CD14-positive monocyte (primary cell): ENCODE measurements at regions not wholly inside any gene's neighbourhood (a gene's known extent, or its start where the extent isn't known, plus 50 kb on each side); places are given as distances from the start of the nearest gene placed in this dataset.

Experiments used
- DNase-seq, 3 donors: peaks; one replicate each; pipeline ENCODE4 v3.0.0-alpha.2; 2011 to 2022
- H2AFZ ChIP-seq: 2 replicates; pipeline ENCODE4 v1.6.0; 2012; ENCODE audit warnings: mild to moderate bottlenecking, low read depth, low read length, inconsistent platforms; ENCODE audit not compliant: insufficient read depth, poor library complexity, severe bottlenecking
- H3K27ac ChIP-seq, 2 donors: 1 replicate in 1 of 2; 2 replicates in 1 of 2; pipeline ENCODE4 v1.5.1; 2012 to 2013; ENCODE audit warnings: low read length in 2 of 2, control low read depth in 1 of 2, inconsistent platforms in 1 of 2, low read depth in 1 of 2, mild to moderate bottlenecking in 1 of 2
- H3K27me3 ChIP-seq, 2 donors: one replicate each; pipeline versions ENCODE4 v1.6.0 to v1.6.1; 2011 to 2013; ENCODE audit warnings: low read length in 2 of 2; ENCODE audit not compliant: control insufficient read depth in 2 of 2, insufficient read depth in 2 of 2
- H3K36me3 ChIP-seq, 2 donors: replicated peaks in 1 of 2; 1 replicate in 1 of 2; 2 replicates in 1 of 2; pipeline versions ENCODE4 v1.5.1 to v1.6.1; 2012 to 2013; ENCODE audit warnings: low read length in 2 of 2, control low read depth in 1 of 2, inconsistent platforms in 1 of 2, mild to moderate bottlenecking in 1 of 2; ENCODE audit not compliant: insufficient read depth in 2 of 2, control insufficient read depth in 1 of 2
- H3K4me1 ChIP-seq, 2 donors: 1 replicate in 1 of 2; 2 replicates in 1 of 2; pipeline versions ENCODE4 v1.5.1 to v1.6.1; 2012 to 2013; ENCODE audit warnings: low read length in 2 of 2, control low read depth in 1 of 2, inconsistent platforms in 1 of 2, mild to moderate bottlenecking in 1 of 2, moderate library complexity in 1 of 2; ENCODE audit not compliant: insufficient read depth in 2 of 2, control insufficient read depth in 1 of 2
- H3K4me2 ChIP-seq: replicated peaks from 2 replicates; pipeline ENCODE3; 2012; ENCODE audit warnings: low read length, moderate library complexity, mild to moderate bottlenecking; ENCODE audit not compliant: poor library complexity, severe bottlenecking; ENCODE audit errors: extremely low read depth
- H3K4me3 ChIP-seq, 3 experiments: fragments of 200-600 bp in 1 of 3; sonication (generic) in 1 of 3; replicated peaks in 1 of 3; 1 replicate in 2 of 3; 2 replicates in 1 of 3; pipeline ENCODE4 v1.5.1; 2011 to 2013; ENCODE audit warnings: low read length in 3 of 3, mild to moderate bottlenecking in 3 of 3, control low read depth in 2 of 3, low read depth in 2 of 3, inconsistent platforms in 1 of 3, moderate library complexity in 1 of 3
- H3K79me2 ChIP-seq: 2 replicates; pipeline ENCODE4 v1.6.0; 2012; ENCODE audit warnings: mild to moderate bottlenecking, control low read depth, inconsistent platforms, low read length, moderate library complexity; ENCODE audit not compliant: insufficient read depth
- H3K9ac ChIP-seq: 2 replicates; pipeline ENCODE4 v1.6.0; 2017; ENCODE audit warnings: low read length, mild to moderate bottlenecking; ENCODE audit not compliant: insufficient read depth, poor library complexity, severe bottlenecking
- H3K9me3 ChIP-seq, 2 donors: replicated peaks in 1 of 2; 1 replicate in 1 of 2; 2 replicates in 1 of 2; pipeline versions ENCODE4 v1.5.1 to v1.6.1; 2012 to 2013; ENCODE audit warnings: low read length in 2 of 2, control low read depth in 1 of 2; ENCODE audit not compliant: control insufficient read depth in 1 of 2, insufficient read depth in 1 of 2
- H4K20me1 ChIP-seq: 2 replicates; pipeline ENCODE4 v1.6.0; 2012; ENCODE audit warnings: mild to moderate bottlenecking, low read length, control low read depth, moderate library complexity; ENCODE audit not compliant: insufficient read depth
- H3K27ac Mint-ChIP-seq, 7 donors: one replicate each; pipeline ENCODE4 v1.8.0; 2020; ENCODE audit warnings: mild to moderate bottlenecking in 7 of 7, mixed read lengths in 7 of 7, moderate library complexity in 6 of 7, inconsistent platforms in 2 of 7
- H3K27me3 Mint-ChIP-seq, 3 donors: one replicate each; pipeline ENCODE4 v1.8.0; 2021 to 2022; ENCODE audit warnings: low read depth in 3 of 3, mild to moderate bottlenecking in 3 of 3, mixed read lengths in 3 of 3, moderate library complexity in 3 of 3, inconsistent platforms in 1 of 3
- H3K36me3 Mint-ChIP-seq, 2 donors: one replicate each; pipeline ENCODE4 v1.8.0; 2020; ENCODE audit warnings: mixed read lengths in 2 of 2, inconsistent platforms in 1 of 2, mild to moderate bottlenecking in 1 of 2
- H3K4me1 Mint-ChIP-seq: one replicate; pipeline ENCODE4 v1.8.0; 2020; ENCODE audit warnings: mild to moderate bottlenecking, mixed read lengths
- H3K4me3 Mint-ChIP-seq, 2 donors: one replicate each; pipeline ENCODE4 v1.8.0; 2020; ENCODE audit warnings: mild to moderate bottlenecking in 2 of 2, mixed read lengths in 2 of 2, moderate library complexity in 1 of 2
- H3K9me3 Mint-ChIP-seq, 7 donors: one replicate each; pipeline ENCODE4 v1.8.0; 2020 to 2022; ENCODE audit warnings: mixed read lengths in 7 of 7, mild to moderate bottlenecking in 6 of 7, moderate library complexity in 6 of 7, inconsistent platforms in 2 of 7
- WGBS: methylation state at CpG from one replicate; pipeline ENCODE4 v1.1.5; 2013; ENCODE audit warnings: missing lambda C conversion rate; ENCODE audit not compliant: insufficient coverage; 5-methylcytosine and 5-hydroxymethylcytosine counted together
- intact Hi-C, 2 donors: fragments of 100-400 bp; cut with micrococcal nuclease; formaldehyde crosslinking; loops; one replicate each; pipeline versions ENCODE4 v1.15.0 to v1.15.1; 2023
- TF ChIP-seq, protein P1 (sequence below): fragments of 200-600 bp; IDR thresholded peaks from one replicate; pipeline ENCODE4 v1.8.0; 2022; ENCODE audit warnings: antibody characterized with exemption, mild to moderate bottlenecking

DNA sequence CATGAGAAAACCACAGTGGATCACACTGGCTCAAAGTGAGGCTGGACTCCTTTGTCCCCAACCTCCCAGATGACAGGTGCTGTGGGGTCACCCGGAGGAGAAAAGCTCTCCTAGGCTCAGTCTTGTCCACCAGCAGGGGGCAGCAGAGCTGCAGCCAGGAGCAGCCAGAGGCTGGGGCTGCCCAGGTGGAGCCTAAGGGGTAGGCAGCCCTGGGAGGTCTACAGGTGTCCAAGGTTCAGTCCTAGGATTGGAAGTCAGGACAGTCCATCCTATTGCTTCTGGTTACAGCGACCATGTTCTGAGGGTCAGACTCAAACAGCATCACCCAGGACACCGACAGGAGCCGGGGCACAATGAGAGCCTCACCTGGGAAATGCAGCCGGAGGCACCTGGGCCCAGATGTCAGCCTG, 77.6 kb upstream of the IGLL5 start:
- intact Hi-C loops, result loop anchor here (2.0 to 5.0 kb wide), 3 partner anchors 37 to 145 kb away; no protein-coding TSS in a partner anchor
- no peak overlapping the region for H3K4me3 Mint-ChIP-seq
- Histone ChIP-seq H4K20me1 (no peaks in the 10 kb centered on the region), H3K4me3 (no peak overlapping the region), H3K36me3 (no peaks in the 10 kb centered on the region), H3K27me3 (no peaks in the 10 kb centered on the region), H3K9me3 (no peaks in the 10 kb centered on the region), H3K4me2 (no peak overlapping the region), H3K79me2 (no peaks in the 10 kb centered on the region), H3K27ac (no peak overlapping the region), H3K4me1 (peaks cover 27 to 33% of the 10 kb centered on the region in 2 donors), H2AFZ (no peak overlapping the region), H3K9ac (no peak overlapping the region)
- H3K27me3 Mint-ChIP-seq, result peaks cover 0 to 3% (median 0%) of the 10 kb centered on the region in 3 donors
- WGBS, result 60% methylated on average over 5 of the region's 5 CpGs
- peaks cover 36% of the 10 kb centered on the region for H3K4me1 Mint-ChIP-seq
- no peaks in the 10 kb centered on the region for H3K9me3 Mint-ChIP-seq
- H3K27ac Mint-ChIP-seq, result no peak overlapping the region
- TF ChIP-seq, protein P1, sequence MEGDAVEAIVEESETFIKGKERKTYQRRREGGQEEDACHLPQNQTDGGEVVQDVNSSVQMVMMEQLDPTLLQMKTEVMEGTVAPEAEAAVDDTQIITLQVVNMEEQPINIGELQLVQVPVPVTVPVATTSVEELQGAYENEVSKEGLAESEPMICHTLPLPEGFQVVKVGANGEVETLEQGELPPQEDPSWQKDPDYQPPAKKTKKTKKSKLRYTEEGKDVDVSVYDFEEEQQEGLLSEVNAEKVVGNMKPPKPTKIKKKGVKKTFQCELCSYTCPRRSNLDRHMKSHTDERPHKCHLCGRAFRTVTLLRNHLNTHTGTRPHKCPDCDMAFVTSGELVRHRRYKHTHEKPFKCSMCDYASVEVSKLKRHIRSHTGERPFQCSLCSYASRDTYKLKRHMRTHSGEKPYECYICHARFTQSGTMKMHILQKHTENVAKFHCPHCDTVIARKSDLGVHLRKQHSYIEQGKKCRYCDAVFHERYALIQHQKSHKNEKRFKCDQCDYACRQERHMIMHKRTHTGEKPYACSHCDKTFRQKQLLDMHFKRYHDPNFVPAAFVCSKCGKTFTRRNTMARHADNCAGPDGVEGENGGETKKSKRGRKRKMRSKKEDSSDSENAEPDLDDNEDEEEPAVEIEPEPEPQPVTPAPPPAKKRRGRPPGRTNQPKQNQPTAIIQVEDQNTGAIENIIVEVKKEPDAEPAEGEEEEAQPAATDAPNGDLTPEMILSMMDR, result peak; percentile 99
- H3K36me3 Mint-ChIP-seq, result no peaks in the 10 kb centered on the region
- peak; percentile 31 to 73 (median 41) for DNase-seq

DNA sequence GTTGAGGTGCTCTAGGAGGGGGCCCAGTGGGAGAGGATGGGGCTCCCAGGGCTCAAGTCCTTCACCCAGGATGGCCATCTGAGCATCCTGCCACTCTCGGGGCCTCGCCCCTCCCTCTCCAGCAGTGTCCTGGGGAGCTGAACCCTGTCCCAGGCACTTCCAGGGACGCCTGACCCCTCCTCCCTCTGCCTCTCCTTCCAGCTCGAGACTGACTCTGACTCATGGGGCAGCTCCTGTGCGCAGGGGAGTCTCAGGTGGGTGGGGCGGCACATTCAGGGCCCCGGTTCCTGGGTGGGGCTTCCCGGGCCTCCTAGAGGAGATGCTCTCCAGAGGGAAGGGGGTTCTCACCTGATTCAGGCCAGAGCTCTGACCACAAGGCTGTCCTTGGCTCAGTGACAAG, 77.1 kb upstream of the IGLL5 start:
- WGBS, result 80% methylated on average over 7 of the region's 8 CpGs
- H3K4me2 ChIP-seq, result no peak overlapping the region
- peaks cover 31 to 37% of the 10 kb centered on the region in 2 donors for H3K4me1 ChIP-seq
- no peak overlapping the region for H3K27ac ChIP-seq
- no peaks in the 10 kb centered on the region for H3K36me3 ChIP-seq
- Mint-ChIP-seq H3K36me3 (no peaks in the 10 kb centered on the region), H3K27me3 (peaks cover 0 to 3% (median 0%) of the 10 kb centered on the region in 3 donors), H3K4me3 (no peak overlapping the region), H3K27ac (no peak overlapping the region), H3K9me3 (no peaks in the 10 kb centered on the region), H3K4me1 (peaks cover 41% of the 10 kb centered on the region)
- DNase-seq, result no peak
- H3K79me2 ChIP-seq, result no peaks in the 10 kb centered on the region
- H4K20me1 ChIP-seq, result no peaks in the 10 kb centered on the region
- intact Hi-C loops, result loop anchor here (2.0 to 5.0 kb wide), 3 partner anchors 37 to 144 kb away; no protein-coding TSS in a partner anchor
- H3K4me3 ChIP-seq, result no peak overlapping the region
- H2AFZ ChIP-seq, result no peak overlapping the region
- no peaks in the 10 kb centered on the region for H3K27me3 ChIP-seq
- no peaks in the 10 kb centered on the region for H3K9me3 ChIP-seq
- TF ChIP-seq, protein P1, result no peak
- peak overlapping the region; percentile 11 for H3K9ac ChIP-seq
